ENCODE measurements at regions not wholly inside any gene's neighbourhood (a gene's known extent, or its start where the extent isn't known, plus 50 kb on each side); places are given as distances from the start of the nearest gene placed in this dataset.

DNA sequence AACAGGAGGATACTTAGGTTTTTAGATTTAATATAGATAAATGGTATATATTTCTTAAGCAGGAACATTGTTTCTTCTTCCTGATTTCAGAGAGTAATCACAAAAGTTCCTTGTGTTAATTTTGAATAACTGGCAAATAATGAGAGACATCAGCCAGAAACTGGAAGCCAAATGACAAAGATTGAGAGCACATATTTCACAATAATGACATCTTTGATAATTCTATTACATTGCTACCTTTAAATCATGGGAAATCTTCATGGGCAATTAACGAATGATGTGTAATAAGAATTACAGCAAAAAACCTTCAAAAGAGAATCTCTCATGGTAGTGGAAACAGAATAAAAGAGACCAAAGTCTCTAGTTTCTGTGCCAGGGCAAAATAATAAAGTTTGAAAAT, 215.1 kb downstream of the NUP35 start:
- TF ChIP-seq ELF4 (IDR thresholded peaks at IDR 0.05) (no peak), FOXM1 (IDR thresholded peaks at IDR 0.05; ENCODE audit: borderline replicate concordance) (no peak), FOXA1 (IDR thresholded peaks at IDR 0.05) (no peak), ARNT (IDR thresholded peaks at IDR 0.05) (no peak), L3MBTL2 (conservative IDR thresholded peaks at IDR 0.05) (no peak), ZNF384 (IDR thresholded peaks at IDR 0.05) (no peak)
